ENCODE measurements at regions not wholly inside any gene's neighbourhood (a gene's known extent, or its start where the extent isn't known, plus 50 kb on each side); places are given as distances from the start of the nearest gene placed in this dataset.

GRCh38 chr2:108067820-108068405, 81.6 kb downstream of the SLC5A7 start:
- no peak for TF ChIP-seq POLR2AphosphoS5 (IDR thresholded peaks at IDR 0.05; ENCODE audit: borderline replicate concordance, low read depth, low read length)
- no peak for TF ChIP-seq EZH2 (IDR thresholded peaks at IDR 0.05)
- no peak for TF ChIP-seq FOXP2 (optimal IDR thresholded peaks at IDR 0.05; ENCODE audit: control extremely low read depth, extremely low read length, insufficient read depth)

Data from SK-N-MC (cell line).